OCI-LY3 (cell line): ENCODE measurements at regions not wholly inside any gene's neighbourhood (a gene's known extent, or its start where the extent isn't known, plus 50 kb on each side); places are given as distances from the start of the nearest gene placed in this dataset.
"Not testable (repeated sequence)": the region's sequence is repeated elsewhere in the genome, so short reads cannot be mapped to it uniquely, and the experiment has no call there.

Source experiments
- H2AFZ ChIP-seq: fragments of 200-600, 300-600 bp; shearing (Covaris generic); 2 replicates; pipeline ENCODE4 v1.6.0; 2014; ENCODE audit warnings: antibody characterized with exemption, low read depth, low read length
- H3K27ac ChIP-seq: fragments of 200-600, 300-600 bp; sonication (generic); 2 replicates; pipeline ENCODE4 v1.5.1; 2014; ENCODE audit warnings: mild to moderate bottlenecking, low read length, moderate library complexity, mixed read lengths
- H3K27me3 ChIP-seq: fragments of 200-600, 300-600 bp; sonication (generic); 2 replicates; pipeline ENCODE4 v1.6.1; 2014; ENCODE audit warnings: low read depth, low read length, mixed read lengths
- H3K36me3 ChIP-seq: fragments of 200-600, 300-600 bp; sonication (generic); replicated peaks from 2 replicates; pipeline ENCODE3; 2014; ENCODE audit warnings: low read depth, low read length, mixed read lengths
- H3K4me1 ChIP-seq: fragments of 300-600, 200-600 bp; sonication (generic); 2 replicates; pipeline ENCODE4 v1.6.1; 2014; ENCODE audit warnings: low read length, mixed read lengths
- H3K4me2 ChIP-seq: fragments of 200-600, 300-600 bp; sonication (generic); 2 replicates; pipeline ENCODE4 v1.6.1; 2014; ENCODE audit warnings: low read length, mixed read lengths
- H3K4me3 ChIP-seq: fragments of 300-600, 200-600 bp; sonication (generic); 2 replicates; pipeline ENCODE4 v1.5.1; 2014; ENCODE audit warnings: antibody characterized with exemption, mild to moderate bottlenecking, low read length, moderate library complexity
- H3K79me2 ChIP-seq: fragments of 300-600, 200-600 bp; shearing (Covaris generic); 2 replicates; pipeline ENCODE4 v1.6.1; 2014; ENCODE audit warnings: mild to moderate bottlenecking, low read length, mixed read lengths
- H3K9ac ChIP-seq: fragments of 300-600, 200-600 bp; shearing (Covaris generic); 2 replicates; pipeline ENCODE4 v1.6.0; 2014; ENCODE audit warnings: mild to moderate bottlenecking, low read length, moderate library complexity
- H3K9me3 ChIP-seq: fragments of 200-600, 300-600 bp; shearing (Covaris generic); 2 replicates; pipeline ENCODE4 v1.6.1; 2014; ENCODE audit warnings: low read length, mixed read lengths; ENCODE audit not compliant: insufficient read depth
- H4K20me1 ChIP-seq: fragments of 200-600, 300-600 bp; sonication (generic); 2 replicates; pipeline ENCODE4 v1.6.1; 2016; ENCODE audit warnings: low read length, mixed read lengths; ENCODE audit not compliant: insufficient read depth
- EZH2phosphoT487 ChIP-seq: fragments of 200-600 bp; shearing (Covaris generic); IDR thresholded peaks from 2 replicates; pipeline ENCODE4 v1.6.1; 2018; ENCODE audit warnings: antibody characterized with exemption, mixed run types, low read depth
- TF ChIP-seq, protein P1 (sequence below): fragments of 200-600, 300-600 bp; sonication (generic); IDR thresholded peaks from 2 replicates; pipeline ENCODE4 v1.5.1; 2014; ENCODE audit warnings: antibody characterized with exemption, low read length, low read depth

DNA sequence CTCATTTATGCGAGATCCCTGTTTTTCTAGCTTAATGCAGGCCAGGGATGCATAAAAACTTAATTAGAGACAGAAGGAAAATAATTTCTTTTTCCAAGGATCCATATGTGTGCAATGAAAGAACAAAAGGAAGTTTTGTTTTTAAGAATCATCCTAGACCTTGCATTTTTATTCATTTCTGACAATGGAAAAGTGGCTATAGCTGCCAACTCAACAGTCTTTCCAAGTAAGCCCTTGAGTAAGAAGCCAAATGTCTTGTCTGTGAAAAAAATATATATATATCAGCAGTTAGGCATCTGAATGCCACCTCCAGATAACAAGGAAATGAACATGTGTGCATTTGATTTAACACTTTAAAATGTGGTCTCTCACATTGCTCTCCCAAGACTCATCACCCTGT, 1397.6 kb downstream of the GATA3 start:
- no peaks in the 10 kb centered on the region for H3K36me3 ChIP-seq
- H3K9me3 ChIP-seq = no peaks in the 10 kb centered on the region

DNA sequence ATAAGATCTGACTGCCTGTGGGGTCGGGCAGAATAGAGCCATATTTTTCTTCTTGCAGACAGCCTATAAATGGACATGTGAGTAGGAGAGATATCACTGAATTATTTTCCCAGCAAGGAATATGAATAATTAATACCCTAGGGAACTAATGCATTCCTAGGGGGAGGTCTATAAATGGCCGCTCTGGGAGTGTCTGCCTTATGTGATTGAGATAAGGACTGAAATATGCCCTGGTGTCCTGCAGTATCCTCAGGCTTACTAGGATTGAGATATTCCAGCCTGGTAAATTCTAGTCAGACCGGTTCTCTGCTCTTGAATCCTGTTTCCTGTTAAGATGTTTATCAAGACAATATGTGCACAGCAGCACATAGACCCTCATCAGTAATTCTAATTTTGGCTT, 1399.4 kb downstream of the GATA3 start:
- H2AFZ ChIP-seq, H3K4me2 ChIP-seq, H3K4me1 ChIP-seq, H3K27ac ChIP-seq, H3K79me2 ChIP-seq, H3K36me3 ChIP-seq, H3K27me3 ChIP-seq, H3K9ac ChIP-seq, H3K4me3 ChIP-seq, H4K20me1 ChIP-seq, H3K9me3 ChIP-seq: not testable (repeated sequence)

More for the DNA sequence above, 1397.6 kb downstream of the GATA3 start:
- no peak overlapping the region for H2AFZ ChIP-seq
- no peak overlapping the region for H3K4me2 ChIP-seq
- no peak overlapping the region for H3K9ac ChIP-seq
- H3K27me3 ChIP-seq = no peaks in the 10 kb centered on the region
- H3K4me1 ChIP-seq = no peaks in the 10 kb centered on the region
- no peak for TF ChIP-seq EZH2phosphoT487
- H3K4me3 ChIP-seq = no peak overlapping the region
- no peak overlapping the region for H3K27ac ChIP-seq
- H4K20me1 ChIP-seq = no peaks in the 10 kb centered on the region
- H3K79me2 ChIP-seq = no peaks in the 10 kb centered on the region

DNA sequence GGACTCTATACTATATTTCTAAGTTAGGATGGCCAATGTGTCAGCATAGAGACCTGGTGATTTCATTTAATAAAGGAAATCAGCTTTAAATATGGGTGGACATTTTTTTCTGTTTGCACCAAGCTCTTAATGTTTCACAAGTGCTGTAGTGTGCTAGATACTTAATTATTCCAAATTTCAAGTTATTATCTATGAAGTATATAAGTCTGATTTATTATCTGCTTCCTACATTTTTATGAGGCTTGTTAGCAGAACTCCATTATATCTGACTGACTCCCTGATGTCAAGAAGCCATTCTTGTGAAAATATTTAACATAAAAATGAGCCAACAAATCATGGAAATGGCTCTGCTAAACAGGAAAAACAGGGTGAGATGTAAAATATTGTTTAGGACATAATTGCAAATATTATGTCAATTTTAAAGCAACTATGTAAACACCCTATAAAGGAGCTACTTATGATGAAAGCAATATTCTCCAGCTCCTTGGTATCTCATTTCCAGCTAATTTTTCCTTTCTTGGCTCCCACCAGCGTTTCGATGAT, 1415.2 kb downstream of the GATA3 start:
- Histone ChIP-seq H4K20me1 (no peaks in the 10 kb centered on the region), H3K27ac (no peak overlapping the region), H3K4me2 (no peak overlapping the region), H3K36me3 (no peaks in the 10 kb centered on the region), H3K4me3 (no peak overlapping the region), H3K4me1 (no peaks in the 10 kb centered on the region), H3K79me2 (no peaks in the 10 kb centered on the region), H2AFZ (no peak overlapping the region), H3K9me3 (no peaks in the 10 kb centered on the region), H3K27me3 (no peaks in the 10 kb centered on the region), H3K9ac (no peak overlapping the region)
- no peak for TF ChIP-seq EZH2phosphoT487
- TF ChIP-seq, protein P1, sequence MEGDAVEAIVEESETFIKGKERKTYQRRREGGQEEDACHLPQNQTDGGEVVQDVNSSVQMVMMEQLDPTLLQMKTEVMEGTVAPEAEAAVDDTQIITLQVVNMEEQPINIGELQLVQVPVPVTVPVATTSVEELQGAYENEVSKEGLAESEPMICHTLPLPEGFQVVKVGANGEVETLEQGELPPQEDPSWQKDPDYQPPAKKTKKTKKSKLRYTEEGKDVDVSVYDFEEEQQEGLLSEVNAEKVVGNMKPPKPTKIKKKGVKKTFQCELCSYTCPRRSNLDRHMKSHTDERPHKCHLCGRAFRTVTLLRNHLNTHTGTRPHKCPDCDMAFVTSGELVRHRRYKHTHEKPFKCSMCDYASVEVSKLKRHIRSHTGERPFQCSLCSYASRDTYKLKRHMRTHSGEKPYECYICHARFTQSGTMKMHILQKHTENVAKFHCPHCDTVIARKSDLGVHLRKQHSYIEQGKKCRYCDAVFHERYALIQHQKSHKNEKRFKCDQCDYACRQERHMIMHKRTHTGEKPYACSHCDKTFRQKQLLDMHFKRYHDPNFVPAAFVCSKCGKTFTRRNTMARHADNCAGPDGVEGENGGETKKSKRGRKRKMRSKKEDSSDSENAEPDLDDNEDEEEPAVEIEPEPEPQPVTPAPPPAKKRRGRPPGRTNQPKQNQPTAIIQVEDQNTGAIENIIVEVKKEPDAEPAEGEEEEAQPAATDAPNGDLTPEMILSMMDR = no peak

DNA sequence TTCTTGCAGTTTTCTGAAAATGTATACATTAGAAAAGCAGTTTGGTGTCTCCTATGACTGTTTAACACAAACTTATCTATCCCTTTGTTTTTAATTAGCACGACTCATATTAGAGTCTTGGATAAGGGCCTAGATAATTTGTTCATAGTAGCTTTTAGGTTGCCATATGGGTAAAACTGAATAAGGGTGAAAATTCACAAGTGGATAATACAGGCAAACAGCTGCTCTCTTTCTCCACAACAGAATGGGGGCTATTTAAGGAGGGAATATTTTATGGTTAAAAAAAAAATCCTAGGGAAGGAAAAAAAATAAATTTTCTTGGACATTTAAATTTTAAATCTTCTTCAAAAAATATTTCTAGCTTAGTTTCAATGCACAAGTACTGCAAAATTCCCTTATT, 1416.1 kb downstream of the GATA3 start:
- Histone ChIP-seq H2AFZ (no peak overlapping the region), H3K9me3 (no peaks in the 10 kb centered on the region), H3K4me2 (no peak overlapping the region), H3K4me1 (no peaks in the 10 kb centered on the region), H3K27ac (no peak overlapping the region), H4K20me1 (no peaks in the 10 kb centered on the region), H3K9ac (no peak overlapping the region), H3K4me3 (no peak overlapping the region), H3K36me3 (no peaks in the 10 kb centered on the region), H3K79me2 (no peaks in the 10 kb centered on the region), H3K27me3 (no peaks in the 10 kb centered on the region)
- TF ChIP-seq EZH2phosphoT487 = no peak
- TF ChIP-seq, protein P1 = no peak

DNA sequence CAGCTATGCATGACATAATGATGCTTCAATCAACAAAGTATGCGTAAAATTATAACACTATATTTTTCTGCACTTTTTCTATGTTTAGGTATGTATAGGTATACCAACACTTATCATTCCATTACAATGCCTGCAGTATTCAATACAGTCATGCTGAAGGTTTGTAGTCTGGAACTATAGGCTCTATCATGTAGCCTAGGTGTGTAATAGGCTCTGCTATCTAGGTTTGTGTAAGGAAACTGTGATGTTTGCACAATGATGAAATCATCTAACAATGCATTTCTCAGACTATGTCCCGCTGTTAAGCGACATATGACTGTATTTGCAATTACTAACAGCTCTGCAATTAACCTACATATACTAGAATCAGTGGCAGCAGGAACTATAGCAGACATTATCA, 1447.5 kb downstream of the GATA3 start:
- TF ChIP-seq, protein P1 = no peak
- no peak for TF ChIP-seq EZH2phosphoT487
- Histone ChIP-seq H3K36me3 (no peaks in the 10 kb centered on the region), H3K79me2 (no peaks in the 10 kb centered on the region), H3K4me2 (no peak overlapping the region), H3K27me3 (no peaks in the 10 kb centered on the region), H3K9ac (no peak overlapping the region), H4K20me1 (no peaks in the 10 kb centered on the region), H3K4me3 (no peak overlapping the region), H3K9me3 (no peaks in the 10 kb centered on the region), H2AFZ (no peak overlapping the region), H3K27ac (no peak overlapping the region), H3K4me1 (no peaks in the 10 kb centered on the region)
